IPS DF 4.7 (cell line): ENCODE measurements at regions not wholly inside any gene's neighbourhood (a gene's known extent, or its start where the extent isn't known, plus 50 kb on each side); places are given as distances from the start of the nearest gene placed in this dataset.

ENCODE experiments used
- DNase-seq: peaks from one replicate; pipeline ENCODE4 v3.0.0-alpha.2; 2013; ENCODE audit warnings: low spot score; ENCODE audit errors: extremely low read depth

DNA sequence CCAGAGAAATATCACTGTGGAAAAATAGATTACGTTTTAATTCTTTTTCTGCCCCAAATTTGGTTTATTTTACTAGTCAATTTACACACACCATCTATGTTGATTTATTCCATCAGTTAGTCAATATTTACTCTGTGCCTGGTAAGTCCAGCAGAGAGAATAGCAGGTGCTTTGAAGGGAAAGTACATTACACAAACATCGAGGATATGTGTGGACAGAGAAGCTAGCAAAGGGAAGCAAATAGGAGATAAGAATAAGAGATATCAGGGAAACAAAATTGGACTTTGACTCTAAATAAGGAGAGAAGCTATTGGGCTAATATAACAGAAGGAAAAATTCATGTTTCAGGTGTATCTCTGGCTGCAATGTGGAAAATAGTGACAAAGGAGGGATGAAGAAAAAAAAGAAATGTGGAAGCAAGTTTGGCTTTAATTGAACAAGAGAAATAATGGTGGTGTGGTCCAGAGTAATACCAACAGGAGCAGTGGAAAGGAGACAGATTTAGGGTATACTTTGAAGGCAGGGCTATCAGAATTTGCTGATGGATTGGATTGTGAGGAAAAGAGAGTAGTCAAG, 587.7 kb upstream of the CDH6 start:
- DNase-seq, result no peak

- no peak for DNase-seq
Observed at GRCh38 chr5:30604648-30605262, 588.7 kb upstream of the CDH6 start.

DNA sequence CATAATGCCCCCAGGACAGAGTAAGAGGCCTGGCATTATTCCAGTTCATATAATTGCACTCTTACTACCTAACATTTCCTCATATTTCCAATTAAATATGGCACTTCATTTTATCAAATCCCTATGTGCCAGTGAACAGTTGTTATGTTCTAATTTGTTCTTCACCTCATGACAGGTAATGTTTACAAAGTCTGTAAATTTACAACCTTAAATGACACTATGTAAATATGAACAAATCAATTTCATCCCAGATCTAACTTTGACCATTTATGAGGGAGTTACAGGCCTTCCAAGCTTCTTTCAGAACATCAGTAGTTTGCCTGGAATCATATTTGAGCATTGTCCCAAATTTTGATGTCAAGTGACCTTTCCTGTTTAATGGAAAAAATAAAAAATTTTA, 592.6 kb upstream of the CDH6 start:
- no peak for DNase-seq

GRCh38 chr5:30596495-30597064, 596.9 kb upstream of the CDH6 start:
- no peak for DNase-seq

DNA sequence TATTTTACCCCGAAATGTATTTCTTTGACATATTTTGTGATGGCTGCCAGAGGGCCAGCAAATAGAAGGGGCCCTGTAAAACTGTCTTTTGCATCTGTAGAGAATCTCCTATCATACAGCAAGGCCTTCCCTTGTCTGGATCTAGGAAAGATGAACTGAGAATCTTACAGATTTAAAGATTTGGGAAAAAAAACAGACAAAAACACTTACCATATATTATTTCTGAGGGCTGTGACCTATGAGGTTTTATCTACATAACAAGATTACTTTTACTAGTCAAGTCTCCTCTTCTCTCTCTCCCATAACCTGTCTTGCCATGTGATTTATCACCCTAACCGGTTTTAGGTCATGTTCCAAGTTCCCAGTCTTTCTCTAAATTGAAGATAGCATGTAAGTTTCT, 599.2 kb upstream of the CDH6 start:
- DNase-seq, result no peak

GRCh38 chr5:30592833-30593232, 600.7 kb upstream of the CDH6 start:
- DNase-seq, result no peak

DNA sequence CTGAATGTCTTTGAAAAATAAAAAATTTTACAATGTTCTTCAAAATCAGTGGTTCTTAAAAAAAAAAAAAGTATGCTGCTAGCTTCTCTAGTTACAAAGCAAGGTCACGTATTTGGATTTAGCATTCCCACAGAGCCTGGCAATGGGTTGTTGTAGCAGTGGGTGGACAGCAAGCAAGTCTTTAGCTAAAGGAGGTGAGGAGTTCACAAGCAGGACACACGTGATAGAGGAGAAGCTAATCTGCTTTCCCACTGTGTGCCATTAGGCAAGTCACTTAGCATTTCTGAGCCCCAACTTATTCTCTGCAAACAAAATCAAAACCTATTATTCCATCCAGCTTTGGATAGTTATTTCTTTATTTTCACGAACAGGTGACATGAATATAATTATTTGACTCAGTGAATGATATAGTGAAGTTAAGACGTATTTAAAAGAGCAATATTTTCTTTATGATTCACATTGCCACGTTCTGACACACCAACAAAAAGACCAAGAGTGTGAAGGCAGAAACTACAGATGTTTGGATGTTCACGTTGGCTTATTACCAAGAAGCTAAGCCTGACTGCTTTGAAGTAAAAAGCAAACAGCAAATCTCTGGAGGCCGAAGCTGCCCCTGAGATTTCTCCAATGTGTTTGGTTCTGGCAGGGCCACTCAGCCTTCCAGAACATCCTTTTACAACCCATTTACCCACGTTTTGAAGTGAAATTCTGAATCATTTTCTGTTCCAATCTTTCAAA, 612.1 kb upstream of the CDH6 start:
- no peak for DNase-seq

DNA sequence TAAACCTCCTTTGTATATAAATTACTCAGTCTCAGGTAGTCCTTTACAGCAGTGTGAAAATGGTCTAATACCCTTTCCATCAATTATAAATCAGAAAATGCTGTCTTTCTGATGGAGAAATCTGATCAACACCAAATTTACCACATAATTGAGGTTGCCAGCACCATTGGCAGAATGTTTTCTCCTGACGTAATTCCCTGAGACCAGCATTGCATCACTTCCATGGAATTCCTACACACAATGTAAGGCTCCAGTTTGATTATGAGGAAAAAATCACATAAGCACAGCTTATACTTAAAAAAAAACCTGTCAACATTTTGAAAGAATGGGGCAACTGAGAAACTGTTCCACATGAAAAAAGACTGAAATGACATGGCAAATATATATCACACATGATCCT, 618.7 kb upstream of the CDH6 start:
- no peak for DNase-seq

DNA sequence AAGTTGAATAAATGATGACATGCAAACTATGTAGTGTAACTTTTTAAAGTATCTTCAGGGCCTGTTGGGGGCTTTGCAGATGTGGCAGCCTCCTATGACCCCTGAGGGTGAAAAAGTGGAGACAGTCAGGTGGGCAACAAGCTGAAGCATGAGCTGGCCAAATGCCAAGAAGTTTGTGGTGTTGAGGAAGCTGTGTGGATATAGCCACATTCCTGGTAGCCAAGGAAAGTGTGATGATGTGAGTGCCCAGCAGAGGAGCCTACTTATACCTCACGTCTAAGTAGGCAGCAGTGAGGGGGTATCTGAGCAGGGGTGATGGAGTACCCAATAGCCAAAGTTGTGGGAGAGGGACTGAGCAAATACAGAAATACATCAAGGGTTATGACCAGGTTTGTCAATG, 621.2 kb upstream of the CDH6 start:
- no peak for DNase-seq

- no peak for DNase-seq
Observed at GRCh38 chr5:30561771-30562170, 631.7 kb upstream of the CDH6 start.

DNA sequence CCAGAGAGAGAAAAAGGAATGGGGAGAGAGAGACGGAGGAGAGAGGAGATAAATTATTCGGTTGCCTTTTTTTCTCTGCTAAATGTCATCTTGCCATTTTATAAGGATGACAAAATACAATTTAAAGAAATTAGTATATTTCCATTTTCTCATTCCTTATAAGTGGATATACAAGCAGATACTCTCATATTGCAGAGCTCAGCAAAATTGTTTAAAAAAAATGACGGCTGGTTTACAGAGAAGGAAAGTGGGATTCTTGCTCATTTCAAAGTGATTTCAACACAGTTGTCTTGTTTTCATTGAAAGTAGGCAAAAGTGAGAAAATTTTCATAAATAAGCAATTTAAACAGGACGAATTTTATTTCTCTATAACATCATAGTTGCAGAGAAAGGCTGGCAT, 641.9 kb upstream of the CDH6 start:
- DNase-seq, result no peak

GRCh38 chr5:30548580-30549305, 644.7 kb upstream of the CDH6 start:
- no peak for DNase-seq

DNA sequence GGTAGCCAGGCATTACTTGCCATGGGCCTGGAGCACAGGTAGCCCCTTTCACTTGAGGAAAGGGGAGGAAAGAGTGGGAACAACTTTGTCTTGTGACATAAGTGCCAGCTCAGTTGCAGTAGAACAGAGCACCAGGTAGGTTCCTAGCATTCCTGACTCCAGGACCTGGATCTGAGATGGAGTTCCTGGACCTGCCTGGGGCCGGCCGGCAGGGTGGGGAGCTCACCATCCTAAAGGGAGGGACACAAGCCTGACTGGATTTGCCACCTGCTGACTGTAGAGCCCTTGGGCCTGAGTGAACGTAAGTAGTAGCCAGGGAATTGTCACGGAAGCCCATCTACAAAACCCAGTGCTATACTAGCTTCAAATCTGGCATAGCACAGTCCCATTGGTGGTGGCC, 653.3 kb upstream of the CDH6 start:
- no peak for DNase-seq

DNA sequence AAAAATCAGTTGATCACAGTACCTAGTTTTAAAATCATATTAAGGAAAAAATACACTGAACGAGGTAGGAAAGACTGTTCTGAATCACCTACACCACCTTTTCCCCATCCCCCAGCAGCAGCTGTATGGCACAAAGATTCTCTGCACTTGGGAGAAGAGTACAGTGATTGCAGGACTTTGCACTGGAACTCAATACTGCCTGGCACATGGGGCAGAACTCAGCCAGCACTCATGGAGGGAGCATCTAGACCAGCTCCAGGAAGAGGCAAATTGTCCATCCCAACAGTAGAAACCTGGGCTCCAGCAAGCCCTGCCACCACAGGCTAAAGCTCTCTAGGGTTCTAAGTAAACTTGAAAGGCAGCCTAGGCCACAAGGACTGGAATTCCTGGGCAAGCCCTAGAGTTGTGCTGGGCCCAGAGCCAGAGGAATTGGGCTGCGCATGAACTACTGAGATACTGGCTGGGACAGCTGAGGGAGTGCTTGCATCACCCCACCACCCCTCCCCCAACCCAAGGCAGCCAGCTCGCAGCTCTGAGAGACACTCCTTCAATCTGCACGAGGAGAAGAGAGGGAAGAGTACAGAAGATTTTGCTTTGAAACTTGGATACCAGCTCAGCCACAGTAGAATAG, 654.4 kb upstream of the CDH6 start:
- DNase-seq, result no peak

DNA sequence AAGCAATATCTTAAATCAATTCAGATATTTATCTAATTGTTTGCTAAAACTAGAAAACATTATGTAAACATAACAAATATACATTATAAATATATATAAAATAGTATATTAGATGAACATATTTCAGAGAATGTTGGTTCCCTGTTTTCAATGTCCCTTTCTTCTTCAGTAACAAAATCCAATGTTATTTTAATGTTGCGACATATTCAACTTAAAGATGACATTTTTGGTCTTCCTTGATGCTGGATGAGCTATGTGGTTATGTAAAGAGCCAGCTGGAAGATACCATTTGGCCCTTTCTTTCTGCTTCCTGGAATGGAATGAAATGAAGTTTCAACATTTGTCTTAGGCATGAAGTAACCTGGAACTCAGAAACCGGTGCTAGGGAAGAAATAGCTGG, 668.1 kb upstream of the CDH6 start:
- DNase-seq, result no peak

DNA sequence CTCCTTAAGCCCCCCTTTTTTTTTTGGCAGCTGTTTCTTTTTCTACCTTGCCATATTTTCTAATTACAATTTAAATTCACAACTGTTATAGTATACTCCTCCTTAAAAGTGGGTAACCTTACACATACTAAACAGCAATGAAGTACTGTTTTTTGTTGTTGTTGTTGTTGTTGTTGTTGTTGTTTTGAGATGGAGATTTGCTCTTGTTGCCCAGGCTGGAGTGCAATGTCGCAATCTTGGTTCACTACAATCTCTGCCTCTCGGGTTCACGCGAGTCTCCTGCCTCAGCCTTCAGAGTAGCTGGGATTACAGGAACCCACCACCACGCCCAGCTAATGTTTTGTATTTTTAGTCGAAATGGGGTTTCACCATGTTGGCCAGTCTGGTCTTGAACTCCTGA, 669.1 kb upstream of the CDH6 start:
- no peak for DNase-seq

- DNase-seq, result no peak
Observed at GRCh38 chr5:30523061-30523460, 670.4 kb upstream of the CDH6 start.

GRCh38 chr5:30505014-30505886, 688.2 kb upstream of the CDH6 start:
- no peak for DNase-seq

- DNase-seq, result no peak
Observed at GRCh38 chr5:30502277-30502676, 691.2 kb upstream of the CDH6 start.

GRCh38 chr5:30501065-30501464, 692.4 kb upstream of the CDH6 start:
- DNase-seq, result no peak

DNA sequence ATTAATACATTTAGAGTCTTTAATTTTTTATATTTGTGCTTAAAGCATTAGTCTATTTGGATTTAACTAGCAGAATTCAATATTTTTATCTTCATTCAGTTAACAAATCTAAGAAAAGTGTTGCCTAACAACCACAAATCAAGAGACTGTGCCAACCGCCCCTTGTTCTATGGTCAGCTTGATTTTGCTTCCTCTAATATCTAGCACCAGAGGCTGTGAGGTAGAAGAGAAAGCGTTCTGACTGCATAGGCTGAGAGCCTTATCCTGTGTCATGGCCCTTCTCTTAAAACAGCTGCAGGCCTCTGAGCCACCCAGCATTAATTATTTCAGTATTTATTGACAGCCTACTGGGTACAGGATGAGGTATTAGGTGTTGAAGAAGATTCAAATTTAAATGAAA, 693.0 kb upstream of the CDH6 start:
- no peak for DNase-seq
